HepG2 (cell line): ENCODE measurements at regions not wholly inside any gene's neighbourhood (a gene's known extent, or its start where the extent isn't known, plus 50 kb on each side); places are given as distances from the start of the nearest gene placed in this dataset.

Experiments used
- AHDC1 ChIP-seq: sonication (generic); formaldehyde crosslinking; IDR thresholded peaks from 2 replicates; pipeline ENCODE4 v1.5.1; 2020; ENCODE audit warnings: mild to moderate bottlenecking, missing genetic modification reagents, borderline replicate concordance
- HMG20A ChIP-seq: IDR thresholded peaks from 2 replicates; pipeline ENCODE4 v1.6.1; 2016; ENCODE audit warnings: borderline replicate concordance
- KAT8 ChIP-seq: IDR thresholded peaks from 2 replicates; pipeline ENCODE4 v1.6.1; 2016; ENCODE audit warnings: missing genetic modification reagents, missing compliant biosample characterization
- MAFF ChIP-seq: IDR thresholded peaks from 2 replicates; pipeline ENCODE4 v1.6.1; 2011; ENCODE audit warnings: low read depth, low read length, improper control_type of control experiment
- SAP130 ChIP-seq: IDR thresholded peaks from 2 replicates; pipeline ENCODE4 v1.6.1; 2016; ENCODE audit warnings: low read depth
- SIX4 ChIP-seq: sonication (generic); formaldehyde crosslinking; IDR thresholded peaks from 2 replicates; pipeline ENCODE4 v1.4.0; 2020; ENCODE audit warnings: missing genetic modification reagents
- SOX5 ChIP-seq: IDR thresholded peaks from 2 replicates; pipeline ENCODE4 v1.6.1; 2016; ENCODE audit warnings: borderline replicate concordance
- STAG1 ChIP-seq: sonication (generic); formaldehyde crosslinking; IDR thresholded peaks from 2 replicates; pipeline ENCODE4 v1.4.0; 2020; ENCODE audit warnings: missing genetic modification reagents
- TBP ChIP-seq: sonication (generic); formaldehyde crosslinking; IDR thresholded peaks from 2 replicates; pipeline ENCODE4 v1.5.0; 2020; ENCODE audit warnings: missing genetic modification reagents
- TERF1 ChIP-seq: sonication (generic); formaldehyde crosslinking; IDR thresholded peaks from 2 replicates; pipeline ENCODE4 v1.8.0; 2022; ENCODE audit warnings: mild to moderate bottlenecking, missing genetic modification reagents, moderate library complexity
- ZNF569 ChIP-seq: sonication (generic); formaldehyde crosslinking; IDR thresholded peaks from 2 replicates; pipeline ENCODE4 v1.5.0; 2020; ENCODE audit warnings: mild to moderate bottlenecking, missing genetic modification reagents, moderate library complexity, borderline replicate concordance
- ZNF709 ChIP-seq: sonication (generic); formaldehyde crosslinking; IDR thresholded peaks from 2 replicates; pipeline ENCODE4 v1.5.0; 2020; ENCODE audit warnings: mild to moderate bottlenecking, missing genetic modification reagents
- ZNF761 ChIP-seq: sonication (generic); formaldehyde crosslinking; conservative IDR thresholded peaks from 2 replicates; pipeline ENCODE4 v1.4.0; 2020; ENCODE audit warnings: mild to moderate bottlenecking, missing genetic modification reagents

- TF ChIP-seq AHDC1 (CRISPR knock-in tag) (peak; percentile 56; the same call in 1 of the 2 replicates), TERF1 (CRISPR knock-in tag) (no peak), STAG1 (CRISPR knock-in tag) (no peak), ZNF569 (no peak), ZNF709 (CRISPR knock-in tag) (no peak), ZNF761 (CRISPR knock-in tag) (no peak), KAT8 (CRISPR knock-in tag) (0 out of 2 replicates have a peak, but pooled peaks have one; percentile 17), SIX4 (CRISPR knock-in tag) (no peak), SOX5 (CRISPR knock-in tag) (peak; percentile 50; the same call in 1 of the 2 replicates), SAP130 (CRISPR knock-in tag) (peak; percentile 19; the same call in 1 of the 2 replicates), TBP (CRISPR knock-in tag) (no peak), MAFF (no peak), HMG20A (peak; percentile 54; the same call in 1 of the 2 replicates)
These were observed 265.8 kb upstream of the GJE1 start (continued) for GRCh38 chr6:141866731-141867497.
